ENCODE measurements at regions not wholly inside any gene's neighbourhood (a gene's known extent, or its start where the extent isn't known, plus 50 kb on each side); places are given as distances from the start of the nearest gene placed in this dataset.

DNA sequence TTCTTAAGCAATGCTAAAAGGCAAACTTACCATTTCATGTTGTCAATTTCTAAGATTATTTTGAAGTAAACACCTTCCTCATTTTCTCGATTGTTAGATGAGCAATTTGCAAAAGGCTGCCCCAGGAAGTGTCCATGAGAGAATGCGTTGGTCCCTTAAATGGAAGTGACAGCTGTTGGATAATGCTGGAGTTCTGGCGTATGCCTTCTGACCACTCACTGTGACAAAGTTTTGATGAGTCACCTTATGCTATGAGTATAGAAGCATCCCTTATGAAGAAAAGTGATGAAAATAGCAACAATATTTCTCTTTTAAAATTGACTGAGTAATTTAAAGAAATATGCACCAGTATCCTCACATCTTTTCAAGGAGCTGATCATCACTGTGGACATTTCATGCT, 1497.5 kb downstream of the DPP10 start:
- TF ChIP-seq, protein P1, sequence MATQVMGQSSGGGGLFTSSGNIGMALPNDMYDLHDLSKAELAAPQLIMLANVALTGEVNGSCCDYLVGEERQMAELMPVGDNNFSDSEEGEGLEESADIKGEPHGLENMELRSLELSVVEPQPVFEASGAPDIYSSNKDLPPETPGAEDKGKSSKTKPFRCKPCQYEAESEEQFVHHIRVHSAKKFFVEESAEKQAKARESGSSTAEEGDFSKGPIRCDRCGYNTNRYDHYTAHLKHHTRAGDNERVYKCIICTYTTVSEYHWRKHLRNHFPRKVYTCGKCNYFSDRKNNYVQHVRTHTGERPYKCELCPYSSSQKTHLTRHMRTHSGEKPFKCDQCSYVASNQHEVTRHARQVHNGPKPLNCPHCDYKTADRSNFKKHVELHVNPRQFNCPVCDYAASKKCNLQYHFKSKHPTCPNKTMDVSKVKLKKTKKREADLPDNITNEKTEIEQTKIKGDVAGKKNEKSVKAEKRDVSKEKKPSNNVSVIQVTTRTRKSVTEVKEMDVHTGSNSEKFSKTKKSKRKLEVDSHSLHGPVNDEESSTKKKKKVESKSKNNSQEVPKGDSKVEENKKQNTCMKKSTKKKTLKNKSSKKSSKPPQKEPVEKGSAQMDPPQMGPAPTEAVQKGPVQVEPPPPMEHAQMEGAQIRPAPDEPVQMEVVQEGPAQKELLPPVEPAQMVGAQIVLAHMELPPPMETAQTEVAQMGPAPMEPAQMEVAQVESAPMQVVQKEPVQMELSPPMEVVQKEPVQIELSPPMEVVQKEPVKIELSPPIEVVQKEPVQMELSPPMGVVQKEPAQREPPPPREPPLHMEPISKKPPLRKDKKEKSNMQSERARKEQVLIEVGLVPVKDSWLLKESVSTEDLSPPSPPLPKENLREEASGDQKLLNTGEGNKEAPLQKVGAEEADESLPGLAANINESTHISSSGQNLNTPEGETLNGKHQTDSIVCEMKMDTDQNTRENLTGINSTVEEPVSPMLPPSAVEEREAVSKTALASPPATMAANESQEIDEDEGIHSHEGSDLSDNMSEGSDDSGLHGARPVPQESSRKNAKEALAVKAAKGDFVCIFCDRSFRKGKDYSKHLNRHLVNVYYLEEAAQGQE (IDR thresholded peaks at IDR 0.05; ENCODE audit: low read depth, low read length): no peak
- no peak for TF ChIP-seq JUND (IDR thresholded peaks at IDR 0.05; ENCODE audit: low read depth, low read length)
- TF ChIP-seq, protein P2, sequence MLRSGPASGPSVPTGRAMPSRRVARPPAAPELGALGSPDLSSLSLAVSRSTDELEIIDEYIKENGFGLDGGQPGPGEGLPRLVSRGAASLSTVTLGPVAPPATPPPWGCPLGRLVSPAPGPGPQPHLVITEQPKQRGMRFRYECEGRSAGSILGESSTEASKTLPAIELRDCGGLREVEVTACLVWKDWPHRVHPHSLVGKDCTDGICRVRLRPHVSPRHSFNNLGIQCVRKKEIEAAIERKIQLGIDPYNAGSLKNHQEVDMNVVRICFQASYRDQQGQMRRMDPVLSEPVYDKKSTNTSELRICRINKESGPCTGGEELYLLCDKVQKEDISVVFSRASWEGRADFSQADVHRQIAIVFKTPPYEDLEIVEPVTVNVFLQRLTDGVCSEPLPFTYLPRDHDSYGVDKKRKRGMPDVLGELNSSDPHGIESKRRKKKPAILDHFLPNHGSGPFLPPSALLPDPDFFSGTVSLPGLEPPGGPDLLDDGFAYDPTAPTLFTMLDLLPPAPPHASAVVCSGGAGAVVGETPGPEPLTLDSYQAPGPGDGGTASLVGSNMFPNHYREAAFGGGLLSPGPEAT (IDR thresholded peaks at IDR 0.05; ENCODE audit: low read depth): no peak
- TF ChIP-seq, protein P3, sequence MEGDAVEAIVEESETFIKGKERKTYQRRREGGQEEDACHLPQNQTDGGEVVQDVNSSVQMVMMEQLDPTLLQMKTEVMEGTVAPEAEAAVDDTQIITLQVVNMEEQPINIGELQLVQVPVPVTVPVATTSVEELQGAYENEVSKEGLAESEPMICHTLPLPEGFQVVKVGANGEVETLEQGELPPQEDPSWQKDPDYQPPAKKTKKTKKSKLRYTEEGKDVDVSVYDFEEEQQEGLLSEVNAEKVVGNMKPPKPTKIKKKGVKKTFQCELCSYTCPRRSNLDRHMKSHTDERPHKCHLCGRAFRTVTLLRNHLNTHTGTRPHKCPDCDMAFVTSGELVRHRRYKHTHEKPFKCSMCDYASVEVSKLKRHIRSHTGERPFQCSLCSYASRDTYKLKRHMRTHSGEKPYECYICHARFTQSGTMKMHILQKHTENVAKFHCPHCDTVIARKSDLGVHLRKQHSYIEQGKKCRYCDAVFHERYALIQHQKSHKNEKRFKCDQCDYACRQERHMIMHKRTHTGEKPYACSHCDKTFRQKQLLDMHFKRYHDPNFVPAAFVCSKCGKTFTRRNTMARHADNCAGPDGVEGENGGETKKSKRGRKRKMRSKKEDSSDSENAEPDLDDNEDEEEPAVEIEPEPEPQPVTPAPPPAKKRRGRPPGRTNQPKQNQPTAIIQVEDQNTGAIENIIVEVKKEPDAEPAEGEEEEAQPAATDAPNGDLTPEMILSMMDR (IDR thresholded peaks at IDR 0.05 in 2 of 3, conservative IDR thresholded peaks at IDR 0.05 in 1 of 3; ENCODE audit: control insufficient read depth in 2 of 3, extremely low read depth in 1 of 3, insufficient read depth in 1 of 3, low read depth in 3 of 3, low read length in 3 of 3): no peak
- no peak for TF ChIP-seq NRF1 (conservative IDR thresholded peaks at IDR 0.05; ENCODE audit: low read depth, low read length)
- TF ChIP-seq, protein P4, sequence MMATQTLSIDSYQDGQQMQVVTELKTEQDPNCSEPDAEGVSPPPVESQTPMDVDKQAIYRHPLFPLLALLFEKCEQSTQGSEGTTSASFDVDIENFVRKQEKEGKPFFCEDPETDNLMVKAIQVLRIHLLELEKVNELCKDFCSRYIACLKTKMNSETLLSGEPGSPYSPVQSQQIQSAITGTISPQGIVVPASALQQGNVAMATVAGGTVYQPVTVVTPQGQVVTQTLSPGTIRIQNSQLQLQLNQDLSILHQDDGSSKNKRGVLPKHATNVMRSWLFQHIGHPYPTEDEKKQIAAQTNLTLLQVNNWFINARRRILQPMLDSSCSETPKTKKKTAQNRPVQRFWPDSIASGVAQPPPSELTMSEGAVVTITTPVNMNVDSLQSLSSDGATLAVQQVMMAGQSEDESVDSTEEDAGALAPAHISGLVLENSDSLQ (IDR thresholded peaks at IDR 0.05): no peak

All from GM12878 (cell line).